DMS53 treated with DMSO at 0.1 percent for 48 hours (cell line): ENCODE measurements at regions not wholly inside any gene's neighbourhood (a gene's known extent, or its start where the extent isn't known, plus 50 kb on each side); places are given as distances from the start of the nearest gene placed in this dataset.

Experiments
- DNase-seq: peaks from one replicate; lab custom pipeline; 2025; ENCODE audit not compliant: unreplicated experiment; lab: John Stamatoyannopoulos, UW

DNA sequence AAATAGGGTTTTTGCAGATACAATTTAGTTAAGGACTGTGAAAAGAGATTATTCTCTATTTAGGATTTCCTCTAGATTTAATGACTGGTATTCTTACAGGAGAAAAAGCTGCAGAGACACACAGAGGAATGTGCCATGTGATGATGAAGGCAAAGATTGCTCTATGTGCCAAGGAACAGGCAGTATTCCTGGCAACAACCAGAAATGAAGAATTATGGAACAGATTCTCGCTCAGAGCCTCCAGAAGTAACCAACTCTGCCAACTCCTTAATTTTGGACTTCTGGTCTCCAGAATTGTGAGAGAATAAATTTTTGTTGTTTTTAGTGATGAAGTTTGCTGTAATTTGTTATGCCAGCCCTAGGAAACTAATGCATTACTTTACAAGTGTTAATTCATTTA, 307.6 kb upstream of the SEMA3A start:
- no peak for DNase-seq

DNA sequence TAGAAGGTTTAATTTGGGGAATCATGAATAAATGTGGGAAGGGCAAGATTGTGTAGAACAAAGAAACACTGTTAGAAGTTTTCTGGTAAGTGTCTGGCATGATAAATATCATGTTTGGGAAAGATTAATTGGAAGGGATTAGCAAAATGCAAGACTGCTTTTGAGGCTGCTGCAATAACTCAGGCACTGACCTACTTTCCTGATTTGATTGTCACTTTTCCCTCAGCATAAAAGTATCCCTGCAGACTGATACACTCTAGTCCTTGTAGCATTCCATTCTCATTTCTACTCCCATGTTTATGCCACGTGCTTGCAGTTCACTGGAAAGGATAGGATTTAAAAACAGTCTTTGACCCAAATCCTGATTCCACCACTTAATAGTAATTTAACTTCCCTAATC, 303.3 kb upstream of the SEMA3A start:
- no peak for DNase-seq

DNA sequence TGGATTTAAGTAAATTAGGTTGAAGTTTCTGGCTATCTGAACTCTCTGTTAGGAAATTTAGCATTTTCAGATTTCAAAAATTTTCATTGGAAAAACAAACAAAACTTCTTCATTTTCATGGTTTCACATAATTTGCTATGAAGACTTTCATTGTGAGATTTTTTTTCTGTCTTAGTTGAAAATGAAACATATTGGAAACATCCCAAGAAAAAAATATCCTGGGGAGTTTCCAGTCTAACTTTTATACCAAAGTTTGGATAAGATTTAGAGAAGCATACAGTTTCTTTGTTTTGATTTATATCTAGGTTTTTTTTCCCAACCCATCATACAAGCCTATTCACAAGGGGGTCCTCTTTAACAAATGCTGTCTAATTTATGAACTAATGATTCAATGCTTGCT, 300.5 kb upstream of the SEMA3A start:
- DNase-seq, result no peak

DNA sequence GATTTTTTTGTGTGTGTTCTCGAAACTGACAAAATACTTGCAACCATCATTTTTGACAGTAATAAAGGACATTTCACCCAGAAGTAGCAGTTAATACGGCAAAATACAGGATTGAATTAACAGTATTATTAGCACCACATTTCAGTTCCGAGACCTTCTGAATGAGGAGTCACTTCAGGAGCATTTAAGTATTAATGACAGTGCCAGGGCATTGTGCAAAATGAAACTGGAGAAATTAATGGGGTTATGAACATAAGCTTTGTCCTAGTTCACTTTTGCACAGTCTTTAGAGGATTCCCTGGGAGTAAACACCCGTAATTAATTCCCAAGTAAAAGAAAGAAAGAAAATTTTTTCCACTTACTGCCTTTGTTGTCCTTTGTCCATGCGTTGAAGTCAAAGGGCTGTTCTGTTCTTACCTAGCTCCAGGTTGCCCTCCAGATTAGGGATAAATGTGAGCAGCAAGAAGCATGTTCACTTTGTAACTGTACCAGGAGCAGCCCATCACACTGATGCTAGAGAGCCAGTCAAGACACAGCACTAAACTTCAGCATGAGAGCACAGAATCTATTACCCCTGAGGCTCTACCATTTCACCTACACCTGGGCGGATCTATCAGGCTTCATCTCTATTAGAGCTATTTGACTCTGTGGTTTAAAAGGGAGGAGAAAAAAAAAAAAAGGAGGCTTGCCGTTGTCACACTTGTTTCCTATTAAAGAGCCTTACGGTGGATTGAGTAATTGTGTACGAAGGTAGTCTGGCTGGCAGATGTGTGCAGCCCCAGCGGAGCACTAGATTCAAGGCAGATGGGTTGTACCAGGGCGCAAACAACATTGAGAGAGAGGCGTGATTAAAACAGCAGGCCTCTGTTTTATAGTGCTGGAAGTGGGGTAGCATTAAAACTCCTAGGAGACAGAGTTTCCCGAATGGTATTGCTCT, 297.8 kb upstream of the SEMA3A start:
- no peak for DNase-seq

DNA sequence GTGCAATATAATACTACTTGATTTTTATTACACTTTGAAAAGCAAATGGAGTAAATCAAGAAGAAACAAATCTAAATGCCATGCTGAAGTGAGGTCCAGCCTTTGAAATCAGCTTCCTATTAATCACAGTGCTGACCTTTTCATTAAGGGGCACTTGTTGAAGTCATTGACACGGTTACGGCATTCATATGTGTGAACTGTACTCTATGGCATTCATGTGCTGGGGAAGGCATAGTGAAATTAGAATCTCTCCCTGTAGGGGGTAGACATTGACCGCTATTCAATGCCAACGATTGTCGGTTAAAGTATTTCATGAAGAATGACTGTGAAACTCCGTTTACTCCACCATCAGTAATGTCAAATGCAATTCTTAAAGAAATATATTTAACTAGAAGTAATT, 296.1 kb upstream of the SEMA3A start:
- no peak for DNase-seq

DNA sequence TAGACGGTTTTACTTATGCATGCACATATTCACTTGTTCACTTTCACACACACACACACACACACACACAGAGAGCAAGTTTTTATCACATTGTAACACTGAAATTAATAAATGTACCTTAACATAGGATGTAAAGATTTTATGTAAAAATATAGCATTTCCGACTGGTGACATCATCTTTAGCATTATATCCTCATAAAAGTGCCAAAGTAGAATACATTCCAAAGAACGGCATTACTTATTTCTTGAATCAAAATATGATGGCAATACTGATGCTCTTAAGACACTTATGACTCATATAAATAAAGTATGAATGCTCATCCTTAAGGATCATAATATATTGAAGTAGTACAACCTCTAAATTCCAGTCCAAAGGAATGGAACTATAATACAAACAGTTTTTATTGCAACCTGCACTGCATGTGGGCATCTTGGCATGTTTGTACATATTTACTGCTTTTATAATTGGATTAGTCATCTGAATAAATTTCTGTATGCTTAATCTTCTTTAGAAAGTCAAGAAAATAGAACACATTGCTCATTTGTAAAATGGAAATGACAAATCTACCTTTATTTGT, 290.0 kb upstream of the SEMA3A start:
- DNase-seq, result no peak

DNA sequence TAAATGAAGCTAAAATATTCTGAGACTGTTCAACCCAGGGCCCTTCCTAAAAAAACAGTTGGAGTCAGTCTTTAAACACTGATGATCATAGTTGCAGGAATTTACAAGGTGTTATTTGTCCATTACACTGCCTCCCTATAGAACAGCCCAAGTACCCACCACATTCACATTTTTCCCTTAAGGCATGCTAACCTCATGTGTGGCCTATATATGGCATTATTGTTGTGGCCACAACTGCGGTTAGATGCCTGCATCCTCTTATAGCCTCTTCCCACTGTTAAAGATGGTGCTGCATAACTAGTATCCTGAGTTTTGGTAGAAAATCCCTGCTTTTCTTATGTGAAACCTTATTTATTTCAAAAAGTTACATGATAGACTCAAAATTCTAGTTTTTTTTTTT, 287.9 kb upstream of the SEMA3A start:
- no peak for DNase-seq

DNA sequence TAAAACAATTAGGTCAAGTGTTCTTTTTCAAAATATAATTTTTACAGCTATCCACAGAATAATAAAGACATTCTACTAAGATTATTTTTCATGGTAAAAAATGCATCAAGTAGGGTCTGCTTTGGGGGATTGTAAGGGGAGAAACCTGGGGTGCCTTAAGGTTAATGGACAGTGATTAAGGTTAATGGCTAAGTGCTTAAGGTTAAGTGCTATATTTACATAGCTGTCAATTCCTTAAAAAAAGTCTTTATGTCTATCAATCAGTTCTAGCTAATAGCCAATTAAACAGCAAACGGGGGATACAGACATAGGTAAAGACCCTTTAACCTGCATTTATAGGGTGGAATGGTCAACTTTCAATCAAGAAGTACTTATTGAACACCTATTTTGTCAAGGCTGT, 284.5 kb upstream of the SEMA3A start:
- no peak for DNase-seq

DNA sequence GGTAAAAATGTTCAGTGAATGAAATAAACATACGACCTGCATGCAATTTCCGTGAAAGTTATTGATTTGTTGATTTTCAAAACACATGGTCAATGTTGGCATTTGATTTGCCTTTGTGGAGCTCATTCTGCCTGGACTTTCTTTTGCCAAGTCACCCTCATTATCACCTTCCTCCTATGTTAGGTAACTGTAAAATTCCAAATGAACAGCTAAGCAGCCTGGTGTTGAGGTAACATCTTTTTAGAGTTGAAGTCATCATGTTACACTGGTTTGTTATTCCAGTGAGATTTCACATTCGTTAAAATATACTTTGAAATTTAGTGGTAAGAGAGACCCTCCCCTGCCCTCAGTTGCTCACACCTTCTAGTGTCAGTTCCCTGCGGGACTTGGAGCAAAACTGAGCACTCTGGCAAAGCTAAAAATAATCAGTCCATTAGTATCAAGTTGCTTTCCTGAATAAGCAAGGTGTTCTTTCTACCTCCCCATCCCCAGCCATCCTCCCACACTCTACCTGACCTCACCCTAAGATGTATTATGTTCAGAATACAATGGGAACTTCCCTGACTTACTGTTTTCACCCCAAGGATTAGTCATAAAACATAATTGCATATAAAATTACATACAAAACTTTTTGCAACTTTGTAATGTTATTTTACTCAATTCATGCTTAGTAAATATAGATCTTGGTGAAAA, 283.3 kb upstream of the SEMA3A start:
- no peak for DNase-seq

DNA sequence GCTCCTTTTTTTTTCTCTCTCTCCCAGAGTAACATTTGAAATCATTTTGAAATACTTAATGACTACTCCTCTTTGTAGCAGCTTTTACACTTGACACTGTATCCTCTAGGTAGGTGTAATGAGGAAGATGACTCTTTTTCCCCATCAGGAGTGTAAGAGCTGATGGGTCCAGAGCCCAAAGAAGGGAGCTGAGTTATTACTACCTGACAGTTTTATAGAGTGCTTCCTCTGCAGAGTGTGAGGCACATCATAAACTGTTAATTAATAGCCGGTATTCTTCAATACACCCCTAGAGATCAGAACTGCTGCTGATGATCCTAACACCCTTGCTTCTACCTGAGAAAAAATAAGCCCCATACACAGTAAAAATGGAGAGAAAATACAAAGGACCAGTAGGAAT, 279.8 kb upstream of the SEMA3A start:
- no peak for DNase-seq

DNA sequence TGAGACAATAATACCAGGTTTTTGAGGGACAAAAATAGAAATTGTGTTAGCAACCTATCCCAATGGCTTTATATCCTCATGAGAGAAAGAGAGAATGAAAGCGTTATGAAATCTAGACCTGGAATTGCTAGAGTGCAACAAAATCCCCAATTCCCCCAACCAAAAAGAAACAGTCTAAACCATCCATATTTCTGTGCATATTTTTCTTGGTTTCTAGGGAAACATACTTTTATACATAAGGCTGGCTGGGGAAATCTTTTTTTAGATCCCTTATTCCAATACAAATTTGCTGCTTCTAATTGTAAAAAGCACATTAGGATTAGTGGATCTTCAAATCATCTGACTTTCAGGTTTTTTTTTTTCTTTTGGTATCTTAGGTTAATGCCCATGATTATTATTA, 277.0 kb upstream of the SEMA3A start:
- no peak for DNase-seq

DNA sequence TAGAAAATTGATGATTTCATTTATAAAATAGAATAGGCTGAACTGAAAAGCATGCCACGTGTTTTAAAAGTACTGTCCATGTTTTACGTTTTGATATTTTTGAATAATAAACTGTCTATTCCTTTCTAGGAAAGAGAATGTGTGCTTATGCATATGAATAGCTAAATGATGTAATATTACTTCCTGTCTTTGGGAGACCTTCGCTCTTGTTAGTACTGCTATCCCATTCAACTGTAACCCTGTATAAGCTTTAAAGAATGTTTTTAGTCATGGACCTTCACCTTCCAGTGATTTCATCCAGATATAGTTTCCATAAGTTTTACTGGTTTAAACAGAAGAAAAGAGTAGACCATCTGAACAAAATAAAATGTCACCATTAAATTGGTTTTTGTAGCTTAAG, 274.4 kb upstream of the SEMA3A start:
- DNase-seq, result no peak

DNA sequence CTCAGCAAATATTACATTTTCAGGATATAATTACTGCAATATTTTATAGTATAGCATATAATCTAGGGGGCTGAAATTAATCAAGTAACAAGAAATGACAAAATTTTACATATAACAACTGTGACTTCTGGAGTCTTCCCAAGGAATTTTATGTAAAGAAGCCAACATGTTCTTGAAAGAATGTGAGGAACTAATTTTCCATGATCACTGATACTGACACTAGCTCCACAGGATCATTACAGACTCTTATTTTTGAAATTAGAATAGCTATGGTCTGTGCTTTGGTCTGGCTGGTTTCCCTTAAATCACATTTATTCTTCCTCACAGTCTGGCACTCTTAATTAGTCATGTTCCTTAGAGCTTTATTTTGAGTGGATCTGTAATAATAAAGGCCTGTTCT, 267.7 kb upstream of the SEMA3A start:
- no peak for DNase-seq

DNA sequence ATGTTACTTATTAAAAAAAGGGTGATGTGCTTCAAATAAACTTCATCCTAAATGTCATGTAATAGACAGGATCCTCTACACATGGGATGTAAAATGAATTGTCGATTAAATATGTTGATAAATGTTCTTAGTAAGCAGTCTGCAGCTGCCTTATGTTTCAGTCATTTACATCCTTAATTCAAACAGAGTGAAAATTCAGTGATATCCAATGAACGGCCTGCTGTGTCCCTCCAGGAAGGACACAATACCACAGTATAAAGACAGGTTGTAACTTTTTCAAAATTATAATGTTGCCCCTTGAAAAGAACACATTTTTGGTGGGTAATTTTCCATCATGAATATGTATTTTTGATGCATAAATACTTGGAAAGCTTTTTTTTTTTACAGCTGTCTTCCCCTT, 266.5 kb upstream of the SEMA3A start:
- DNase-seq, result no peak

DNA sequence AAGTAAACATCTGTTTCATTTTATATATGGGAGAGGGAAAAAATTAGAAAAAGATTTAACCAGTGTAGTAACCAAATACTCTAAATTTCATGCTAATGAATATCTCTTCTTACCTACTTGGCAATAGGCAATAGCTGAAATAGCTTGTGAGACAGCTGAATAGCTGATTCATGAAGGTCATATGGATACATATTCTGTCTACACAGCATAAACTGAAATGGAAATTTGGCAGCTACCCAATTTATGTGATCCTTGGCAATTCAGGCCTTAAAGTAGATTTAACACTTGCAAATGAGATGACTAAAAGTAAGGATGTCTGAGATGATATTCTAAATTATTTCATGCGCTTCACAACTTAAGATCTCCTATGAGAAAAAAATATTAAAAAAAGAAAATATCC, 261.2 kb upstream of the SEMA3A start:
- no peak for DNase-seq

DNA sequence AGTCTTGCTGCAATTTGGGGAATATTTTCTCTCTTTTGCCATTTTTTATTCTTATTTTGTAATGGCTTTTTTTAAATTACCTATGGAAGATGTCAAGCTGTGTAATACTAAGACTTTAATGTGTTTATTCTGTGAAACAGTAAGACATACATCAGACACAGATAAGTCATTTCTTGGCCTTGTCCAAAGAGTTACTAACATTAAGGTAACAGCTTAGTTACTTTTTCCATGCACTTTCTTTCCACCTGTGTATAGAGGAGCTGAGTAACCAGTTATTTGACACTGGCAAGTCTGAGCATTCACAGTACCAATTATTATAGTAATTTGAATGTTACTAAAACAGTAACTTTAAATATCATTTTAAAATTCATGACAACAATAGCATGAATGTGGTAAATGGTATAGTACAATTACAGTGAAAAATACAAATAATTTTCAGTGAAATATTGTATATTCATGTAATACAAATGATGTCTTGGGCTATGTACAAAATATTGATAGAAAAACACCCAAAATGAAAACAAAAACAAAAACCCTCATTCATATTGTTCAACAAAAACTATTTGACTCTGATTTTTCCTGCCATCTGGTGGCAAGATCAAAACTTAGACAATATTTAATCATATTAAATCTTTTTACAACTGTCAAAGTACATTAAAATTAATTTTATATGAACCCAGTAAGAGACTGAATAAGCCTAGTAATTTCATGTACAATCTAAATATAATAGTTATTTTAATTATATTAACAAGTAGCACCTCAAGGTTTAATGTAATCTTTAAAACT, 259.8 kb upstream of the SEMA3A start:
- no peak for DNase-seq

DNA sequence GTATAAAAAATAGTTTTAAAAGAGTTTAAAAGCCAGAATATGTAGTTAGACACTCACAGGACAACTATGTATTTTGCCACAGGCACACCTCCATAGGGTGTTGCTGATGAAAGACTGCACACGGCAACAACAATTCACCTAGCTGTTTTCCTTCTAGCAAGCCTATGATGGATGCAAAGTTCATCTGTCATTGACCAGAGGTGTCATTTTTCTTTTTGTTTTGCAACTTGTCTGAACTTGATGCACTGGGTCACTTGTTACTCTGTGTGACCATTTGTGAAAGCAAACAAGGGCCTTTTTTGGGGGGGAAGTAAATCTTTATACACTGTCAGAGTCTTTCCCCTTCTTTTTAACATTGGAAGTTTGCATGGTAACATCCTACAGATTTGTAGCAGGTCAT, 258.0 kb upstream of the SEMA3A start:
- DNase-seq, result no peak

DNA sequence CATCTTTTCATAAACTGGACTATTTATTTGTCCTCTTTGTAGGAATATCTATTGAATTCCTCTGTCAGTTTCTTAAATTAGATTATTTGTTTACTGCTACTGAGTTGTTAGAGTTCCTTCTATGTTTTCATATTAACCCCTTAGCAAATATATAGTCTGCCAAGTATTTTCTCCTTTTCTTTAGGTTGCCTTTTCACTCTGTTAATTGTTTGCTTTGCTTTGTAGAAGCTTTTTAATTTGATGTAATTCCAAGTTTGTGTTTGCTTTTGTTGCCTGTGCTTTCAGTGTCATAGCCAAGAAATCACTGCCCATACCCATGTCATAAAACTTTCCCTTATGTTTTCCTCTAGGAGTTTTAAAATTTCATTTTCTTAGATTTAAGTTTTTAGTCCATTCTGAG, 256.2 kb upstream of the SEMA3A start:
- DNase-seq, result no peak

DNA sequence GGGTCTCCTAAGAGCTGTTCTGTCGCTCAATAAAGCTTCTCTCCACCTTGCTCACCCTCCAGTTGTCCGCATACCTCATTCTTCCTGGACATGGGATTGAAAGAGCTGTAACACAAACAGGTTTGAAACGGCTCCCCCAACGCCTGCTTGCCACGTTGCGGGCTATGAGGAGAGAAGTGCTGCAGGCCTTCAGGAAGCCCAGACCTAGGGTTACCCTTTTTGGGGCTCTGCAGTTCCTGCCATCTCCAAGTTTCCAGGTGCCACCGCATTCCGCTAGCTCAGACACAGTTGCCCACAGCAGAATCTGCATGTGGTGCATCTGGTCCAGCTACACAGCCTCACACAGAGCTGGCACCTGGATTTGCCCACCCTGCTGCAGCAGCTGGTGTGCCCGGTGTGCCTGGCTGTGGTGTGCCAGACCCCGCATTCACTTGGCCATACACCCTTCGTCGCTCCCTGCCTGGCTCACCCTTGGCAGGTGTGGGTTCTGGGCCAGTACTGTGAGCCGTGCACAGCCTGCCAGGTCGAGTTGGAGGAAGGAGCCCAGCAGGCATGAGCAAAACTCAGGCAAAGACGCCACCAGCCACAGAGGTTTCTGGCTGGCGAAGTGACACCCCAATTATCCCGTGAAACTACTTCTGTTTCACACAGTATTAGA, 253.2 kb upstream of the SEMA3A start:
- DNase-seq, result no peak

DNA sequence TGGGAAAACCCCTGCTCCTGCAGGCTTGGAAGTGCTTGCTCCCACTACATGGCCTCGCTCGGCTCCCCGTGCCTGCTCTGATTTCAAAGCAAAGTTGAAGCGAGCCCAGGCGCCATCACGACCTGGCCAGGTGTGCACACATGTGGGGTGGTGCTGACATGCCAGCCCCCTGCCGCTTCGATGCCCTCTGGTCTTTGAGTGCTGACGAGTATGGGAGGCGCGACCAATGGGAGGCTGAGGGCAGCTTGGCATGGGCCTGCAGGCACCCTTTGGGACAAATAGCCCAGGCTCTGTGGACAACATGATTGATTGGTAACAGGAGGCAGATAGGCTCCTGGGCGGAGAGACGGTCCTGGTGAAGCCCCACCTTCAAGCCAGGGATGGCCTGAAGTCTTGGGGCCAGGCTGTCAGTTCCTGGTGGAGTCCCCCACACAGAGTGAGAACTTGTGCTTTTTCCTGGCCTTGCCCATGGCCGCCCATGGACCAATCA, 252.4 kb upstream of the SEMA3A start:
- no peak for DNase-seq
